H9 (cell line): ENCODE measurements at regions not wholly inside any gene's neighbourhood (a gene's known extent, or its start where the extent isn't known, plus 50 kb on each side); places are given as distances from the start of the nearest gene placed in this dataset.

ENCODE experiments used
- DNase-seq: peaks from one replicate; pipeline ENCODE4 v3.0.0-alpha.2; 2017
- H2AFZ ChIP-seq: one replicate; pipeline ENCODE4 v1.6.1; 2013; ENCODE audit warnings: mild to moderate bottlenecking, low read length, control low read depth, moderate library complexity
- H2AK5ac ChIP-seq: 2 replicates; pipeline ENCODE4 v1.6.1; 2013; ENCODE audit warnings: low read length, control low read depth, mixed read lengths; ENCODE audit not compliant: insufficient read length
- H2BK120ac ChIP-seq: one replicate; pipeline ENCODE4 v1.6.1; 2013; ENCODE audit warnings: low read depth, mild to moderate bottlenecking, low read length, control low read depth, inconsistent platforms; ENCODE audit not compliant: poor library complexity, severe bottlenecking
- H2BK12ac ChIP-seq: 2 replicates; pipeline ENCODE4 v1.6.1; 2013; ENCODE audit warnings: low read length, control low read depth, mixed read lengths, low read depth; ENCODE audit not compliant: insufficient read length
- H2BK15ac ChIP-seq: 2 replicates; pipeline ENCODE4 v1.6.1; 2013; ENCODE audit warnings: low read depth, low read length, control low read depth
- H2BK20ac ChIP-seq: one replicate; pipeline ENCODE4 v1.6.1; 2013; ENCODE audit warnings: low read depth, mild to moderate bottlenecking, low read length, control low read depth, inconsistent platforms; ENCODE audit not compliant: poor library complexity, severe bottlenecking
- H2BK5ac ChIP-seq: 2 replicates; pipeline ENCODE4 v1.6.1; 2013; ENCODE audit warnings: low read length, control low read depth, mixed read lengths; ENCODE audit not compliant: insufficient read length
- H3K14ac ChIP-seq: 2 replicates; pipeline ENCODE4 v1.6.1; 2013; ENCODE audit warnings: low read length, control low read depth; ENCODE audit not compliant: insufficient read depth
- H3K18ac ChIP-seq: 2 replicates; pipeline ENCODE4 v1.6.1; 2013; ENCODE audit warnings: low read depth, mild to moderate bottlenecking, mixed read lengths, low read length, control low read depth; ENCODE audit not compliant: insufficient read length
- H3K23ac ChIP-seq: 2 replicates; pipeline ENCODE4 v1.6.1; 2013; ENCODE audit warnings: low read length, control low read depth, mixed read lengths, low read depth; ENCODE audit not compliant: insufficient read length
- H3K23me2 ChIP-seq: 2 replicates; pipeline ENCODE4 v1.6.1; 2013; ENCODE audit warnings: low read depth, mild to moderate bottlenecking, mixed read lengths, low read length, control low read depth; ENCODE audit not compliant: insufficient read length, poor library complexity, severe bottlenecking
- H3K27ac ChIP-seq: 2 replicates; pipeline ENCODE4 v1.5.1; 2013; ENCODE audit warnings: low read length, control low read depth, mixed read lengths, low read depth; ENCODE audit not compliant: insufficient read length
- H3K27me3 ChIP-seq: 2 replicates; pipeline ENCODE4 v1.6.1; 2013; ENCODE audit warnings: low read length, control low read depth, inconsistent platforms; ENCODE audit not compliant: insufficient read depth
- H3K4ac ChIP-seq: 2 replicates; pipeline ENCODE4 v1.6.1; 2013; ENCODE audit warnings: low read depth, mild to moderate bottlenecking, control low read depth, inconsistent platforms, low read length, moderate library complexity
- H3K4me1 ChIP-seq: 2 replicates; pipeline ENCODE4 v1.6.1; 2013; ENCODE audit warnings: low read length, control low read depth, inconsistent platforms; ENCODE audit not compliant: insufficient read depth
- H3K4me2 ChIP-seq: 2 replicates; pipeline ENCODE4 v1.6.1; 2013; ENCODE audit warnings: low read length, control low read depth, mixed read lengths; ENCODE audit not compliant: insufficient read length, insufficient read depth
- H3K56ac ChIP-seq: 2 replicates; pipeline ENCODE4 v1.6.1; 2013; ENCODE audit warnings: low read depth, mild to moderate bottlenecking, mixed read lengths, low read length, control low read depth; ENCODE audit not compliant: insufficient read length
- H3K79me1 ChIP-seq: 2 replicates; pipeline ENCODE4 v1.6.1; 2013; ENCODE audit warnings: low read depth, mild to moderate bottlenecking, moderate library complexity, low read length, control low read depth, inconsistent platforms; ENCODE audit not compliant: insufficient read depth, poor library complexity, severe bottlenecking
- H3K79me2 ChIP-seq: 2 replicates; pipeline ENCODE4 v1.6.1; 2013; ENCODE audit warnings: low read length, control low read depth, inconsistent platforms; ENCODE audit not compliant: insufficient read depth
- H3K9ac ChIP-seq: 2 replicates; pipeline ENCODE4 v1.6.1; 2013; ENCODE audit warnings: low read length, control low read depth, mixed read lengths; ENCODE audit not compliant: insufficient read length; ENCODE audit errors: extremely low read depth
- H3K9me3 ChIP-seq: one replicate; pipeline ENCODE4 v1.6.1; 2013; ENCODE audit warnings: low read depth, low read length, inconsistent platforms; ENCODE audit not compliant: control insufficient read depth
- H3T11ph ChIP-seq: one replicate; pipeline ENCODE4 v1.6.1; 2013; ENCODE audit warnings: mild to moderate bottlenecking, low read length, control low read depth, inconsistent platforms
- H4K20me1 ChIP-seq: one replicate; pipeline ENCODE4 v1.6.1; 2013; ENCODE audit not compliant: control insufficient read depth, insufficient read length, insufficient read depth
- H4K5ac ChIP-seq: 2 replicates; pipeline ENCODE4 v1.6.1; 2013; ENCODE audit warnings: low read depth, mild to moderate bottlenecking, mixed read lengths, low read length, control low read depth; ENCODE audit not compliant: insufficient read length
- H4K8ac ChIP-seq: replicated peaks from 2 replicates; pipeline ENCODE4 v1.6.1; 2013; ENCODE audit warnings: low read length, control low read depth, mixed read lengths, low read depth; ENCODE audit not compliant: insufficient read length
- H4K91ac ChIP-seq: 2 replicates; pipeline ENCODE4 v1.6.1; 2013; ENCODE audit warnings: low read depth, mild to moderate bottlenecking, moderate library complexity, mixed read lengths, low read length, control low read depth; ENCODE audit not compliant: insufficient read length
- H3K27ac Mint-ChIP-seq, 3 experiments: 2 replicates in 2 of 3; 3 replicates in 1 of 3; pipeline ENCODE4 v1.8.0; 2020 to 2021; ENCODE audit warnings: mixed read lengths in 3 of 3, mild to moderate bottlenecking in 1 of 3, moderate library complexity in 1 of 3
- H3K27me3 Mint-ChIP-seq: 2 replicates; pipeline ENCODE4 v1.8.0; 2021; ENCODE audit warnings: low read depth, mild to moderate bottlenecking, moderate library complexity, mixed read lengths
- H3K36me3 Mint-ChIP-seq, 3 experiments: 2 replicates in 2 of 3; 3 replicates in 1 of 3; pipeline ENCODE4 v1.8.0; 2020 to 2021; ENCODE audit warnings: low read depth in 3 of 3, mixed read lengths in 3 of 3; ENCODE audit not compliant: insufficient read depth in 1 of 3
- H3K4me1 Mint-ChIP-seq, 2 experiments: 2 replicates each; pipeline ENCODE4 v1.8.0; 2020; ENCODE audit warnings: mixed read lengths in 2 of 2
- H3K4me3 Mint-ChIP-seq, 2 experiments: 2 replicates in 1 of 2; 3 replicates in 1 of 2; pipeline ENCODE4 v1.8.0; 2020 to 2021; ENCODE audit warnings: mild to moderate bottlenecking in 2 of 2, mixed read lengths in 2 of 2, moderate library complexity in 1 of 2
- H3K9me3 Mint-ChIP-seq, 2 experiments: 2 replicates in 1 of 2; 3 replicates in 1 of 2; pipeline ENCODE4 v1.8.0; 2020; ENCODE audit warnings: mild to moderate bottlenecking in 2 of 2, mixed read lengths in 2 of 2, moderate library complexity in 1 of 2
- WGBS: extraction: QIAGEN DNeasy Blood & Tissue Kit; methylation state at CpG from one replicate; pipeline ENCODE4 v1.1.7; 2013; ENCODE audit warnings: missing lambda C conversion rate, low lambda C conversion rate, mixed read lengths; ENCODE audit not compliant: insufficient read length; ENCODE audit errors: extremely low coverage; 5-methylcytosine and 5-hydroxymethylcytosine counted together
- TF ChIP-seq, protein P1 (sequence below): fragments of 200-600 bp; sonication (generic); conservative IDR thresholded peaks from 3 replicates; pipeline ENCODE4 v1.8.0; 2021; ENCODE audit warnings: antibody characterized with exemption, mild to moderate bottlenecking

DNA sequence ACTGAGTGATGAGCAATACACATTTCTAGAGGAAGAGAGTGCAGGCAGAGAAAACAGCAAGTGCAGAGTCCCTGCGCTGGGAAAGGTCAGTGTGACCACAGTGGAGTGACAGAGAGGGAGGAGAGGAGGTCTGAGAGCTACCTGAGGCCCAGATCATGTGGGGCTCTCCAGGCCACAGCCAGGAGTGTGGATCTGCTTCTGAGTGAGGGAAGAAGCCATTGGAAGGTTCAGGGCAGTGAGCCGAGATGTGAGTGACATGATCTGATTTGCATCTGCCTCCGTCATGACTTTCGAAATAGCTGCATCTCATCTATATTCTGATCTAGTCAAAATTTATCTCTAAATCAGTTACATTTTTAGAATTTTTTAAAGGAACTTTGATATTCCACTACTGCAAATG lies 367.1 kb downstream of the PREX1 start:
- H4K20me1 ChIP-seq, result no peaks in the 10 kb centered on the region
- H3K9me3 Mint-ChIP-seq, result peaks cover 0 to under 1% of the 10 kb centered on the region in 2 experiments; a peak in 1 of 5 replicates
- no peaks in the 10 kb centered on the region for H3K23me2 ChIP-seq
- no peak overlapping the region for H2BK12ac ChIP-seq
- no peak overlapping the region for H3K23ac ChIP-seq
- WGBS, result no CpG with 5 or more reads among the region's 4 CpGs
- DNase-seq, result no peak
- H3K4ac ChIP-seq, result no peak overlapping the region
- TF ChIP-seq, protein P1, sequence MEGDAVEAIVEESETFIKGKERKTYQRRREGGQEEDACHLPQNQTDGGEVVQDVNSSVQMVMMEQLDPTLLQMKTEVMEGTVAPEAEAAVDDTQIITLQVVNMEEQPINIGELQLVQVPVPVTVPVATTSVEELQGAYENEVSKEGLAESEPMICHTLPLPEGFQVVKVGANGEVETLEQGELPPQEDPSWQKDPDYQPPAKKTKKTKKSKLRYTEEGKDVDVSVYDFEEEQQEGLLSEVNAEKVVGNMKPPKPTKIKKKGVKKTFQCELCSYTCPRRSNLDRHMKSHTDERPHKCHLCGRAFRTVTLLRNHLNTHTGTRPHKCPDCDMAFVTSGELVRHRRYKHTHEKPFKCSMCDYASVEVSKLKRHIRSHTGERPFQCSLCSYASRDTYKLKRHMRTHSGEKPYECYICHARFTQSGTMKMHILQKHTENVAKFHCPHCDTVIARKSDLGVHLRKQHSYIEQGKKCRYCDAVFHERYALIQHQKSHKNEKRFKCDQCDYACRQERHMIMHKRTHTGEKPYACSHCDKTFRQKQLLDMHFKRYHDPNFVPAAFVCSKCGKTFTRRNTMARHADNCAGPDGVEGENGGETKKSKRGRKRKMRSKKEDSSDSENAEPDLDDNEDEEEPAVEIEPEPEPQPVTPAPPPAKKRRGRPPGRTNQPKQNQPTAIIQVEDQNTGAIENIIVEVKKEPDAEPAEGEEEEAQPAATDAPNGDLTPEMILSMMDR, result no peak
- no peak overlapping the region for H2BK5ac ChIP-seq
- H3K27ac Mint-ChIP-seq, result peak overlapping the region in 2 of 3 experiments; percentile 71 to 83; a peak in 3 of 7 replicates
- no peak overlapping the region for H3K18ac ChIP-seq
- H4K91ac ChIP-seq, result no peak overlapping the region
- H3K4me2 ChIP-seq, result no peak overlapping the region
- peaks cover 38 to 45% of the 10 kb centered on the region in 2 experiments for H3K4me1 Mint-ChIP-seq
- no peak overlapping the region for H4K5ac ChIP-seq
- no peak overlapping the region for H3K9ac ChIP-seq
- H3K4me3 Mint-ChIP-seq, result peak overlapping the region in 1 of 2 experiments; percentile 51; a peak in 1 of 5 replicates
- H3K36me3 Mint-ChIP-seq, result no peaks in the 10 kb centered on the region
- H3T11ph ChIP-seq, result no peak overlapping the region
- no peaks in the 10 kb centered on the region for H3K27me3 ChIP-seq
- no peak overlapping the region for H3K14ac ChIP-seq
- no peak overlapping the region for H2AFZ ChIP-seq
- no peaks in the 10 kb centered on the region for H3K9me3 ChIP-seq
- H3K79me1 ChIP-seq, result no peaks in the 10 kb centered on the region
- H2BK120ac ChIP-seq, result no peak overlapping the region
- no peak overlapping the region for H3K27ac ChIP-seq
- no peaks in the 10 kb centered on the region for H3K79me2 ChIP-seq
- peaks cover 2% of the 10 kb centered on the region; the same call in 1 of the 2 replicates for H3K4me1 ChIP-seq
- H2BK15ac ChIP-seq, result no peak overlapping the region
- no peak overlapping the region for H2BK20ac ChIP-seq
- no peak overlapping the region for H4K8ac ChIP-seq
- H2AK5ac ChIP-seq, result no peak overlapping the region
- no peak overlapping the region for H3K56ac ChIP-seq
- H3K27me3 Mint-ChIP-seq, result peaks cover 5% of the 10 kb centered on the region
